Smooth muscle cell (in vitro differentiated cells): ENCODE measurements at regions not wholly inside any gene's neighbourhood (a gene's known extent, or its start where the extent isn't known, plus 50 kb on each side); places are given as distances from the start of the nearest gene placed in this dataset.

Experiments
- DNase-seq: peaks from one replicate; lab custom pipeline; 2025; ENCODE audit not compliant: unreplicated experiment; lab: John Stamatoyannopoulos, UW
- H2AFZ ChIP-seq: fragments of 200-600 bp; sonication (generic); 2 replicates; pipeline ENCODE4 v1.6.0; 2016; ENCODE audit warnings: antibody characterized with exemption, low read depth, mild to moderate bottlenecking
- H3F3A ChIP-seq: fragments of 200-600 bp; sonication (generic); 2 replicates; pipeline ENCODE4 v1.6.0; 2017; ENCODE audit warnings: antibody characterized with exemption, low read depth
- H3K27ac ChIP-seq: fragments of 200-600 bp; sonication (generic); 2 replicates; pipeline ENCODE4 v1.5.1; 2016; ENCODE audit warnings: low read depth, mild to moderate bottlenecking
- H3K27me3 ChIP-seq: fragments of 200-600 bp; sonication (generic); 2 replicates; pipeline ENCODE4 v1.6.1; 2016; ENCODE audit warnings: low read depth, mild to moderate bottlenecking
- H3K36me3 ChIP-seq: fragments of 200-600 bp; sonication (generic); 2 replicates; pipeline ENCODE4 v1.5.1; 2016; ENCODE audit warnings: low read depth
- H3K4me1 ChIP-seq: fragments of 200-600 bp; sonication (generic); 2 replicates; pipeline ENCODE4 v1.5.1; 2016; ENCODE audit warnings: low read depth
- H3K4me2 ChIP-seq: fragments of 200-600 bp; sonication (generic); 2 replicates; pipeline ENCODE4 v1.6.0; 2016; ENCODE audit warnings: mild to moderate bottlenecking
- H3K4me3 ChIP-seq: fragments of 200-600 bp; sonication (generic); 2 replicates; pipeline ENCODE4 v1.5.1; 2016; ENCODE audit warnings: mild to moderate bottlenecking
- H3K79me2 ChIP-seq: fragments of 200-600 bp; sonication (generic); 2 replicates; pipeline ENCODE4 v1.6.0; 2016; ENCODE audit warnings: low read depth, mild to moderate bottlenecking
- H3K9ac ChIP-seq: fragments of 200-600 bp; sonication (generic); 2 replicates; pipeline ENCODE4 v1.6.0; 2016; ENCODE audit warnings: low read depth
- H3K9me3 ChIP-seq: fragments of 200-600 bp; sonication (generic); replicated peaks from 2 replicates; pipeline ENCODE4 v1.5.1; 2016; ENCODE audit warnings: low read depth
- H4K20me1 ChIP-seq: fragments of 200-600 bp; sonication (generic); 2 replicates; pipeline ENCODE4 v1.6.0; 2016; ENCODE audit warnings: low read depth
- CTCF ChIP-seq: fragments of 200-600 bp; sonication (generic); IDR thresholded peaks from 2 replicates; pipeline ENCODE4 v1.5.1; 2017; ENCODE audit warnings: borderline replicate concordance, mild to moderate bottlenecking, antibody characterized with exemption; ENCODE audit not compliant: insufficient read depth, poor library complexity, severe bottlenecking
- WGBS: methylation state at CpG from one replicate; pipeline ENCODE4 v1.1.7; 2016; ENCODE audit warnings: low lambda C conversion rate; 5-methylcytosine and 5-hydroxymethylcytosine counted together

GRCh38 chr12:20044846-20045245 lies 323.5 kb upstream of the PDE3A start:
- H3K9ac ChIP-seq: no peak overlapping the region
- TF ChIP-seq CTCF: no peak
- H3K36me3 ChIP-seq: no peaks in the 10 kb centered on the region
- no peaks in the 10 kb centered on the region for H3K4me1 ChIP-seq
- H3K27ac ChIP-seq: no peak overlapping the region
- WGBS: 54% methylated on average over 3 of the region's 3 CpGs
- H3K4me3 ChIP-seq: no peak overlapping the region
- no peak overlapping the region for H3K4me2 ChIP-seq
- DNase-seq: no peak
- H3K79me2 ChIP-seq: no peaks in the 10 kb centered on the region
- no peaks in the 10 kb centered on the region for H3K27me3 ChIP-seq
- no peak overlapping the region for H2AFZ ChIP-seq
- H3F3A ChIP-seq: peaks cover 5% of the 10 kb centered on the region
- H3K9me3 ChIP-seq: no peaks in the 10 kb centered on the region
- H4K20me1 ChIP-seq: no peaks in the 10 kb centered on the region

- Histone ChIP-seq H3K4me1 (peaks cover 5% of the 10 kb centered on the region), H3K9me3 (no peaks in the 10 kb centered on the region), H3K4me3 (no peak overlapping the region), H3K9ac (no peak overlapping the region), H3K79me2 (no peaks in the 10 kb centered on the region), H3K27me3 (no peaks in the 10 kb centered on the region), H3K27ac (no peak overlapping the region), H2AFZ (no peak overlapping the region), H3K36me3 (no peaks in the 10 kb centered on the region), H3F3A (peaks cover 5% of the 10 kb centered on the region), H3K4me2 (no peak overlapping the region), H4K20me1 (no peaks in the 10 kb centered on the region)
- no peak for TF ChIP-seq CTCF
- DNase-seq: no peak
- 96% methylated on average over 3 of the region's 3 CpGs for whole genome bisulfite sequencing
Observed at GRCh38 chr12:20047901-20048300, 320.4 kb upstream of the PDE3A start.

GRCh38 chr12:20050221-20050620 lies 318.1 kb upstream of the PDE3A start:
- no peaks in the 10 kb centered on the region for H3K9me3 ChIP-seq
- H3F3A ChIP-seq: no peaks in the 10 kb centered on the region
- no peaks in the 10 kb centered on the region for H4K20me1 ChIP-seq
- H2AFZ ChIP-seq: no peak overlapping the region
- WGBS: 82% methylated on average over 3 of the region's 3 CpGs
- no peaks in the 10 kb centered on the region for H3K79me2 ChIP-seq
- no peaks in the 10 kb centered on the region for H3K27me3 ChIP-seq
- no peak for TF ChIP-seq CTCF
- no peak overlapping the region for H3K27ac ChIP-seq
- no peak overlapping the region for H3K9ac ChIP-seq
- H3K4me3 ChIP-seq: no peak overlapping the region
- no peak for DNase-seq
- no peaks in the 10 kb centered on the region for H3K36me3 ChIP-seq
- peaks cover 5% of the 10 kb centered on the region for H3K4me1 ChIP-seq
- H3K4me2 ChIP-seq: no peak overlapping the region

- no peaks in the 10 kb centered on the region for H3K79me2 ChIP-seq
- H3K9ac ChIP-seq: no peak overlapping the region
- H3F3A ChIP-seq: no peaks in the 10 kb centered on the region
- no peak overlapping the region for H2AFZ ChIP-seq
- no peak for DNase-seq
- H3K9me3 ChIP-seq: no peaks in the 10 kb centered on the region
- H3K4me1 ChIP-seq: peaks cover 5% of the 10 kb centered on the region
- H3K27ac ChIP-seq: no peak overlapping the region
- H4K20me1 ChIP-seq: no peaks in the 10 kb centered on the region
- no peak overlapping the region for H3K4me3 ChIP-seq
- H3K36me3 ChIP-seq: no peaks in the 10 kb centered on the region
- WGBS: 95% methylated on average over 1 of the region's 1 CpG
- TF ChIP-seq CTCF: no peak
- no peaks in the 10 kb centered on the region for H3K27me3 ChIP-seq
- H3K4me2 ChIP-seq: no peak overlapping the region
Observed at GRCh38 chr12:20053782-20054181, 314.6 kb upstream of the PDE3A start.
